ENCODE measurements at regions not wholly inside any gene's neighbourhood (a gene's known extent, or its start where the extent isn't known, plus 50 kb on each side); places are given as distances from the start of the nearest gene placed in this dataset.

- TF ChIP-seq CTCF (IDR thresholded peaks at IDR 0.05) (no peak), POLR2A (IDR thresholded peaks at IDR 0.05) (no peak)
Measured at GRCh38 chr14:87785897-87786296, 207.1 kb downstream of the GALC start.

Measured in esophagus squamous epithelium (tissue), 4 donors.